IMR-90 (cell line): ENCODE measurements at regions not wholly inside any gene's neighbourhood (a gene's known extent, or its start where the extent isn't known, plus 50 kb on each side); places are given as distances from the start of the nearest gene placed in this dataset.

Experiments used
- ATAC-seq: fragments of 200-7000 bp; cut with Tn5 transposase; 2 replicates; pipeline ENCODE4 v1.9.1; 2020; ENCODE audit warnings: low read depth, mild to moderate bottlenecking, moderate library complexity
- BruUV-seq: library from RNA; stranded (reverse); fragments of 400-500 nt; replicated peaks from 2 replicates; lab custom pipeline; 2021; lab: Mats Ljungman, UMichigan
- CTCF ChIA-PET: fragments of 300-600 bp; formaldehyde crosslinking; extraction: SDS; loops from one replicate; lab custom pipeline; 2021; ENCODE audit warnings: antibody characterized with exemption; lab: Yijun Ruan, JAX
- POLR2A ChIA-PET: fragments of 300-600 bp; sonication (Branson Sonifier 250); formaldehyde crosslinking; loops from one replicate; lab custom pipeline; 2022; ENCODE audit warnings: antibody characterized with exemption; ENCODE audit not compliant: unreplicated experiment; lab: Charles Lee
- DNase-seq: peaks from one replicate; pipeline ENCODE4 v3.0.0; 2013
- H2AFZ ChIP-seq: replicated peaks from 2 replicates; pipeline ENCODE3; 2013; ENCODE audit warnings: low read length, mild to moderate bottlenecking; ENCODE audit not compliant: poor library complexity
- H2AK5ac ChIP-seq: 2 replicates; pipeline ENCODE4 v1.6.1; 2013; ENCODE audit warnings: low read depth, low read length, inconsistent platforms
- H2AK9ac ChIP-seq: replicated peaks from 2 replicates; pipeline ENCODE3; 2013; ENCODE audit warnings: mild to moderate bottlenecking, low read depth, low read length, moderate library complexity; ENCODE audit not compliant: poor library complexity
- H2BK120ac ChIP-seq: 2 replicates; pipeline ENCODE4 v1.6.1; 2013; ENCODE audit warnings: low read depth, low read length, inconsistent platforms
- H2BK15ac ChIP-seq: 3 replicates; pipeline ENCODE4 v1.6.1; 2013; ENCODE audit warnings: low read depth, low read length, inconsistent platforms
- H2BK20ac ChIP-seq: 2 replicates; pipeline ENCODE4 v1.6.1; 2013; ENCODE audit warnings: low read depth, mild to moderate bottlenecking, inconsistent platforms, low read length, moderate library complexity
- H2BK5ac ChIP-seq: 2 replicates; pipeline ENCODE4 v1.6.1; 2013; ENCODE audit warnings: mild to moderate bottlenecking, low read depth, low read length, inconsistent platforms; ENCODE audit not compliant: poor library complexity, severe bottlenecking
- H3K14ac ChIP-seq: replicated peaks from 2 replicates; pipeline ENCODE4 v1.6.1; 2013; ENCODE audit warnings: low read depth, low read length, inconsistent platforms
- H3K18ac ChIP-seq: 2 replicates; pipeline ENCODE4 v1.6.1; 2013; ENCODE audit warnings: low read depth, low read length, control low read depth
- H3K23ac ChIP-seq: 2 replicates; pipeline ENCODE4 v1.6.1; 2013; ENCODE audit warnings: low read depth, low read length, inconsistent platforms
- H3K27ac ChIP-seq: 2 replicates; pipeline ENCODE4 v1.5.1; 2013; ENCODE audit warnings: mild to moderate bottlenecking, control low read depth, low read length; ENCODE audit not compliant: insufficient read depth
- H3K27me3 ChIP-seq: 2 replicates; pipeline ENCODE4 v1.6.1; 2013; ENCODE audit warnings: low read length; ENCODE audit not compliant: control insufficient read depth, insufficient read depth
- H3K36me3 ChIP-seq: 2 replicates; pipeline ENCODE4 v1.6.1; 2013; ENCODE audit warnings: low read length, mixed read lengths; ENCODE audit not compliant: control insufficient read depth, insufficient read depth
- H3K4ac ChIP-seq: 2 replicates; pipeline ENCODE4 v1.6.1; 2013; ENCODE audit warnings: low read depth, low read length, inconsistent platforms
- H3K4me1 ChIP-seq: 2 replicates; pipeline ENCODE4 v1.6.1; 2013; ENCODE audit warnings: low read length, mixed read lengths; ENCODE audit not compliant: control insufficient read depth, insufficient read depth
- H3K4me2 ChIP-seq: 2 replicates; pipeline ENCODE4 v1.6.1; 2013; ENCODE audit warnings: low read depth, mild to moderate bottlenecking, control low read depth, low read length, moderate library complexity
- H3K4me3 ChIP-seq: 2 replicates; pipeline ENCODE4 v1.5.1; 2013; ENCODE audit warnings: low read depth, mild to moderate bottlenecking, control low read depth, low read length, moderate library complexity; ENCODE audit not compliant: insufficient read depth
- H3K56ac ChIP-seq: 2 replicates; pipeline ENCODE4 v1.6.1; 2013; ENCODE audit warnings: low read length, inconsistent platforms; ENCODE audit not compliant: insufficient read depth; ENCODE audit errors: extremely low read depth
- H3K79me1 ChIP-seq, 2 experiments: 2 replicates each; pipeline ENCODE4 v1.6.1; 2013; ENCODE audit warnings: low read length in 2 of 2, inconsistent platforms in 1 of 2, low read depth in 1 of 2
- H3K9ac ChIP-seq: 2 replicates; pipeline ENCODE4 v1.6.1; 2013; ENCODE audit warnings: low read depth, low read length, control low read depth
- H3K9me1 ChIP-seq: 2 replicates; pipeline ENCODE4 v1.6.1; 2013; ENCODE audit warnings: low read length, inconsistent platforms; ENCODE audit not compliant: insufficient read depth
- H3K9me3 ChIP-seq: 2 replicates; pipeline ENCODE4 v1.6.1; 2013; ENCODE audit warnings: low read length; ENCODE audit not compliant: control insufficient read depth, insufficient read depth
- H4K20me1 ChIP-seq: 2 replicates; pipeline ENCODE4 v1.6.1; 2013; ENCODE audit warnings: low read length, inconsistent platforms; ENCODE audit not compliant: insufficient read depth
- H4K5ac ChIP-seq: 2 replicates; pipeline ENCODE4 v1.6.1; 2013; ENCODE audit warnings: mild to moderate bottlenecking, low read depth, low read length, control low read depth
- H4K8ac ChIP-seq, 2 experiments: 2 replicates each; pipeline ENCODE4 v1.6.1; 2013; ENCODE audit warnings: low read depth in 2 of 2, low read length in 2 of 2, control low read depth in 1 of 2, inconsistent platforms in 1 of 2
- H4K91ac ChIP-seq: 2 replicates; pipeline ENCODE4 v1.6.1; 2013; ENCODE audit warnings: low read depth, low read length, inconsistent platforms; ENCODE audit not compliant: insufficient read depth
- BHLHE40 ChIP-seq: fragments of 150-350 bp; IDR thresholded peaks from 2 replicates; pipeline ENCODE4 v1.6.1; 2016; ENCODE audit warnings: mild to moderate bottlenecking, low read depth, low read length
- CEBPB ChIP-seq: IDR thresholded peaks from 2 replicates; pipeline ENCODE4 v1.6.1; 2012; ENCODE audit warnings: low read depth, low read length, improper control_type of control experiment
- CHD1 ChIP-seq: IDR thresholded peaks from 2 replicates; pipeline ENCODE4 v1.6.1; 2012; ENCODE audit warnings: low read depth, low read length, improper control_type of control experiment
- FOS ChIP-seq: fragments of 150-350 bp; IDR thresholded peaks from 2 replicates; pipeline ENCODE4 v1.6.1; 2016; ENCODE audit warnings: low read depth, low read length
- MAFK ChIP-seq: IDR thresholded peaks from 2 replicates; pipeline ENCODE4 v1.6.1; 2012; ENCODE audit warnings: low read depth, low read length, improper control_type of control experiment
- MAZ ChIP-seq: IDR thresholded peaks from 2 replicates; pipeline ENCODE4 v1.6.1; 2012; ENCODE audit warnings: low read depth, mild to moderate bottlenecking, low read length, improper control_type of control experiment, moderate library complexity, borderline replicate concordance
- MXI1 ChIP-seq: IDR thresholded peaks from 2 replicates; pipeline ENCODE4 v1.6.1; 2012; ENCODE audit warnings: low read depth, mild to moderate bottlenecking, low read length, moderate library complexity, borderline replicate concordance
- NFE2L2 ChIP-seq: fragments of 150-350 bp; IDR thresholded peaks from 2 replicates; pipeline ENCODE4 v1.6.1; 2016; ENCODE audit warnings: low read depth, mild to moderate bottlenecking, low read length
- POLR2A ChIP-seq: IDR thresholded peaks from 2 replicates; pipeline ENCODE4 v1.6.1; 2012; ENCODE audit warnings: mild to moderate bottlenecking, low read depth, low read length
- RAD21 ChIP-seq: IDR thresholded peaks from 2 replicates; pipeline ENCODE4 v1.6.1; 2012; ENCODE audit warnings: low read length, improper control_type of control experiment
- RCOR1 ChIP-seq: IDR thresholded peaks from 2 replicates; pipeline ENCODE4 v1.6.1; 2012; ENCODE audit warnings: mild to moderate bottlenecking, low read length, improper control_type of control experiment; ENCODE audit not compliant: insufficient replicate concordance
- RFX5 ChIP-seq: IDR thresholded peaks from 2 replicates; pipeline ENCODE4 v1.8.0; 2012; ENCODE audit warnings: low read depth, mild to moderate bottlenecking, low read length, moderate library complexity
- SMC3 ChIP-seq: fragments of 150-350 bp; IDR thresholded peaks from 2 replicates; pipeline ENCODE4 v1.6.1; 2016; ENCODE audit warnings: low read depth, mild to moderate bottlenecking, antibody characterized with exemption, low read length, moderate library complexity
- WGBS, 2 experiments: methylation state at CpG; one replicate each; pipeline versions ENCODE4 v1.1.5 to v1.1.7; 2013; ENCODE audit warnings: missing lambda C conversion rate in 2 of 2; ENCODE audit not compliant: insufficient read length in 1 of 2; ENCODE audit errors: extremely low coverage in 2 of 2; 5-methylcytosine and 5-hydroxymethylcytosine counted together
- dilution Hi-C: fragments of 300-500 bp; cut with HindIII; formaldehyde crosslinking; loops from one replicate; pipeline ENCODE4 v1.14.3; 2018; ENCODE audit warnings: low sequenced_read_pairs; ENCODE audit not compliant: unreplicated experiment
- in situ Hi-C: fragments of 300-500 bp; cut with MboI; formaldehyde crosslinking; loops from 3 replicates; pipeline ENCODE4 v1.14.3; 2019; ENCODE audit warnings: low sequenced_read_pairs, inconsistent platforms, mixed read lengths
- intact Hi-C: fragments of 100-400 bp; cut with micrococcal nuclease; formaldehyde crosslinking; loops from 2 replicates; pipeline ENCODE4 v1.10.0; 2022
- TF ChIP-seq, protein P1 (sequence below): conservative IDR thresholded peaks from 2 replicates; pipeline ENCODE4 v1.5.1; 2012; ENCODE audit warnings: mild to moderate bottlenecking, low read depth, low read length, improper control_type of control experiment
- TF ChIP-seq, protein P2 (sequence below): fragments of 150-350 bp; IDR thresholded peaks from 2 replicates; pipeline ENCODE4 v1.6.1; 2016; ENCODE audit warnings: low read depth, mild to moderate bottlenecking, low read length, moderate library complexity, borderline replicate concordance
- TF ChIP-seq, protein P3 (sequence below): fragments of 150-350 bp; IDR thresholded peaks from 2 replicates; pipeline ENCODE4 v1.6.1; 2017; ENCODE audit warnings: mild to moderate bottlenecking, antibody characterized with exemption, low read length, low read depth

DNA sequence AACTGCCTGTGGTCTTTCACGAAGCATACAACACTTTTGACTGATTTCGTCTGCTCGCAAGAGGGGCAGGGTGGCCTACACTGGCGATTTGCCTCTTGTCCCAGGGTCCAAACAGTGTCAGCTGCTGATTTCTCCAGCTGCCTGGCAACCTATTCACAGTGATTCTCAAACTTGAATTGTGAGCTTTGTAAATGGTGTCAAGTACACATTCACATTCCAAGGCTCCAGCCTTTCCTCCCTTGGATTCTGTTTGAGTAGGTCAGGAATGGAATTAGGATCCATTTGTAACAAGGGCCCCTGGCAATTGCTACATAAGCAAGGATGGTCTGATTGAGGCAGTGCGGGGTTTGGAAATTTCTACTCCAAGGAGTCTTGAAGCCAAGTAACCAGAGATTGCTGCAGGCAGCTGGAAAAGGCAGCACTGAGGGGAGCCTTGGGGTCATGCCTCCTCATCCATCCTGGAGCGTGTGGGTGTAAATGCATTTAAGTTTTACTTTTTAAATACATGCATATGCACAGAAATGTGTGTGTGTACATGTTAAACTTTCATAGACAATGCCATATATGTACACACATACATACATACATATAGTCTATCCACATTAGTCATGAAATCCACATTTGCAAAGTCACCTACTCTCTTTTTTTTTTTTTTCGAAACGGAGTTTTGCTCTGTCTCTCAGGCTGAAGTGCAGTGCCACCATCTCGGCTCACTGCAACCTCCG is 86.8 kb upstream of the UXS1 start:
- Histone ChIP-seq H3K14ac (no peak overlapping the region), H4K91ac (no peak overlapping the region), H3K4ac (no peak overlapping the region), H4K20me1 (no peaks in the 10 kb centered on the region), H3K79me1 (no peaks in the 10 kb centered on the region), H3K4me1 (no peaks in the 10 kb centered on the region), H3K9ac (no peak overlapping the region), H3K9me3 (no peaks in the 10 kb centered on the region), H2BK15ac (no peak overlapping the region), H4K8ac (no peak overlapping the region), H2BK120ac (no peak overlapping the region), H2BK5ac (no peak overlapping the region), H2AK9ac (no peak overlapping the region), H2BK20ac (no peak overlapping the region), H3K27ac (no peak overlapping the region), H2AFZ (no peak overlapping the region), H2AK5ac (no peak overlapping the region), H3K23ac (no peak overlapping the region), H3K36me3 (no peaks in the 10 kb centered on the region), H3K4me3 (no peak overlapping the region), H4K5ac (no peak overlapping the region), H3K27me3 (no peaks in the 10 kb centered on the region; the same call in 1 of the 2 replicates), H3K56ac (no peak overlapping the region), H3K18ac (no peak overlapping the region), H3K9me1 (no peaks in the 10 kb centered on the region), H3K4me2 (no peak overlapping the region)
- ChIA-PET POLR2A (no interaction called here), CTCF (no interaction called here)
- intact Hi-C loops, result no loop called here
- dilution Hi-C loops, result no loop called here
- BruUV-seq, result no TSS peak
- DNase-seq (no peak), ATAC-seq (no peak)
- TF ChIP-seq SMC3 (no peak), MXI1 (no peak), MAFK (no peak), RCOR1 (no peak), FOS (no peak), CEBPB (no peak), RFX5 (no peak), MAZ (no peak), CHD1 (no peak), BHLHE40 (no peak), NFE2L2 (no peak), POLR2A (no peak), RAD21 (no peak)
- TF ChIP-seq, protein P1, sequence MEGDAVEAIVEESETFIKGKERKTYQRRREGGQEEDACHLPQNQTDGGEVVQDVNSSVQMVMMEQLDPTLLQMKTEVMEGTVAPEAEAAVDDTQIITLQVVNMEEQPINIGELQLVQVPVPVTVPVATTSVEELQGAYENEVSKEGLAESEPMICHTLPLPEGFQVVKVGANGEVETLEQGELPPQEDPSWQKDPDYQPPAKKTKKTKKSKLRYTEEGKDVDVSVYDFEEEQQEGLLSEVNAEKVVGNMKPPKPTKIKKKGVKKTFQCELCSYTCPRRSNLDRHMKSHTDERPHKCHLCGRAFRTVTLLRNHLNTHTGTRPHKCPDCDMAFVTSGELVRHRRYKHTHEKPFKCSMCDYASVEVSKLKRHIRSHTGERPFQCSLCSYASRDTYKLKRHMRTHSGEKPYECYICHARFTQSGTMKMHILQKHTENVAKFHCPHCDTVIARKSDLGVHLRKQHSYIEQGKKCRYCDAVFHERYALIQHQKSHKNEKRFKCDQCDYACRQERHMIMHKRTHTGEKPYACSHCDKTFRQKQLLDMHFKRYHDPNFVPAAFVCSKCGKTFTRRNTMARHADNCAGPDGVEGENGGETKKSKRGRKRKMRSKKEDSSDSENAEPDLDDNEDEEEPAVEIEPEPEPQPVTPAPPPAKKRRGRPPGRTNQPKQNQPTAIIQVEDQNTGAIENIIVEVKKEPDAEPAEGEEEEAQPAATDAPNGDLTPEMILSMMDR, result no peak
- TF ChIP-seq, protein P2, sequence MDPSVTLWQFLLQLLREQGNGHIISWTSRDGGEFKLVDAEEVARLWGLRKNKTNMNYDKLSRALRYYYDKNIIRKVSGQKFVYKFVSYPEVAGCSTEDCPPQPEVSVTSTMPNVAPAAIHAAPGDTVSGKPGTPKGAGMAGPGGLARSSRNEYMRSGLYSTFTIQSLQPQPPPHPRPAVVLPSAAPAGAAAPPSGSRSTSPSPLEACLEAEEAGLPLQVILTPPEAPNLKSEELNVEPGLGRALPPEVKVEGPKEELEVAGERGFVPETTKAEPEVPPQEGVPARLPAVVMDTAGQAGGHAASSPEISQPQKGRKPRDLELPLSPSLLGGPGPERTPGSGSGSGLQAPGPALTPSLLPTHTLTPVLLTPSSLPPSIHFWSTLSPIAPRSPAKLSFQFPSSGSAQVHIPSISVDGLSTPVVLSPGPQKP, result no peak
- TF ChIP-seq, protein P3, sequence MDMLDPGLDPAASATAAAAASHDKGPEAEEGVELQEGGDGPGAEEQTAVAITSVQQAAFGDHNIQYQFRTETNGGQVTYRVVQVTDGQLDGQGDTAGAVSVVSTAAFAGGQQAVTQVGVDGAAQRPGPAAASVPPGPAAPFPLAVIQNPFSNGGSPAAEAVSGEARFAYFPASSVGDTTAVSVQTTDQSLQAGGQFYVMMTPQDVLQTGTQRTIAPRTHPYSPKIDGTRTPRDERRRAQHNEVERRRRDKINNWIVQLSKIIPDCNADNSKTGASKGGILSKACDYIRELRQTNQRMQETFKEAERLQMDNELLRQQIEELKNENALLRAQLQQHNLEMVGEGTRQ, result no peak
- in situ Hi-C loops, result no loop called here
- 42% methylated on average over 6 of the region's 10 CpGs; no CpG with 5 or more reads in 1 of the 2 experiments for WGBS, 2 experiments
